Ovary (tissue), 7 donors: ENCODE measurements at regions not wholly inside any gene's neighbourhood (a gene's known extent, or its start where the extent isn't known, plus 50 kb on each side); places are given as distances from the start of the nearest gene placed in this dataset.

ENCODE experiments used
- DNase-seq, 5 donors: peaks; one replicate each; pipeline ENCODE4 v3.0.0-alpha.2; 2019 to 2020
- H3K27ac ChIP-seq, 2 donors: fragments of 200-600 bp; one replicate each; pipeline versions ENCODE4 v1.5.1 to v1.8.0; 2019 to 2022
- H3K27me3 ChIP-seq: fragments of 200-600 bp; one replicate; pipeline ENCODE4 v1.8.0; 2022
- H3K36me3 ChIP-seq: fragments of 200-600 bp; sonication (generic); one replicate; pipeline ENCODE4 v1.5.1; 2019
- H3K4me1 ChIP-seq: one replicate; pipeline ENCODE4 v1.8.1; 2013; ENCODE audit warnings: mild to moderate bottlenecking, moderate library complexity; ENCODE audit not compliant: insufficient read depth
- H3K4me3 ChIP-seq: fragments of 200-600 bp; sonication (generic); one replicate; pipeline ENCODE4 v1.5.1; 2017
- H3K9me3 ChIP-seq, 2 donors: fragments of 200-600 bp in 1 of 2; sonication (generic) in 1 of 2; one replicate each; pipeline versions ENCODE4 v1.5.1 to v1.8.1; 2013 to 2019; ENCODE audit warnings: mild to moderate bottlenecking in 1 of 2, moderate library complexity in 1 of 2
- CTCF ChIP-seq, 3 donors: fragments of 450-650 bp in 2 of 3; fragments of 200-600 bp in 1 of 3; IDR thresholded peaks; one replicate each; pipeline versions ENCODE4 v1.5.1 to v1.8.0; 2016 to 2022; ENCODE audit warnings: antibody characterized with exemption in 3 of 3, mild to moderate bottlenecking in 1 of 3
- EP300 ChIP-seq: sonication (generic); formaldehyde crosslinking; IDR thresholded peaks from one replicate; pipeline ENCODE4 v1.6.1; 2017; ENCODE audit warnings: antibody characterized with exemption
- POLR2A ChIP-seq: fragments of 450-650 bp; IDR thresholded peaks from one replicate; pipeline ENCODE4 v1.6.1; 2017; ENCODE audit warnings: antibody characterized with exemption, mild to moderate bottlenecking, moderate library complexity
- WGBS, 3 donors: extraction: QIAGEN DNeasy Blood & Tissue Kit in 1 of 3; methylation state at CpG; one replicate each; pipeline versions ENCODE4 v1.1.5 to v1.1.7; 2013 to 2017; 5-methylcytosine and 5-hydroxymethylcytosine counted together
- intact Hi-C, 4 donors: fragments of 100-400 bp; cut with DNase I; formaldehyde crosslinking; loops; one replicate each; pipeline versions ENCODE4 v1.11.0 to v1.15.1; 2022 to 2023
- donor health status: DM: no; HTN: no; CAD: no; lungs with moderate emphysema.
- donor health status: DM: no; HTN: no; CAD: no.
- donor health status: Bipolar disorder and iron deficiency.
- donor health status: DM: no; HTN: no; CAD: no.
- donor health status: DM: yes; HTN: yes; CAD: no.

GRCh38 chr1:87759421-87760087 lies 430.9 kb downstream of the LMO4 start:
- WGBS, 3 donors, result 22 to 45% (median 23%) methylated on average over 4 of the region's 4 CpGs
- intact Hi-C loops, result no loop called here
- no peaks in the 10 kb centered on the region for H3K36me3 ChIP-seq
- H3K27me3 ChIP-seq, result no peaks in the 10 kb centered on the region
- DNase-seq, result no peak
- TF ChIP-seq CTCF (IDR thresholded peaks at IDR 0.05), result no peak
- no peak for TF ChIP-seq EP300
- no peak for TF ChIP-seq POLR2A
- H3K27ac ChIP-seq, result no peak overlapping the region
- H3K4me3 ChIP-seq, result no peak overlapping the region
- H3K9me3 ChIP-seq, result no peaks in the 10 kb centered on the region
- no peaks in the 10 kb centered on the region for H3K4me1 ChIP-seq

- H3K27me3 ChIP-seq, result no peaks in the 10 kb centered on the region
- no peak for DNase-seq
- no peaks in the 10 kb centered on the region for H3K4me1 ChIP-seq
- TF ChIP-seq EP300, result no peak
- TF ChIP-seq POLR2A, result no peak
- no peak for TF ChIP-seq CTCF (IDR thresholded peaks at IDR 0.05)
- intact Hi-C loops, result no loop called here
- H3K36me3 ChIP-seq, result no peaks in the 10 kb centered on the region
- H3K27ac ChIP-seq, result no peak overlapping the region
- H3K9me3 ChIP-seq, result no peaks in the 10 kb centered on the region
- H3K4me3 ChIP-seq, result no peak overlapping the region
- WGBS, 3 donors, result 76 to 83% (median 79%) methylated on average over 2 of the region's 2 CpGs
Observed at GRCh38 chr1:87760155-87760554, 431.5 kb downstream of the LMO4 start.

GRCh38 chr1:87760654-87761053 lies 432.0 kb downstream of the LMO4 start:
- H3K9me3 ChIP-seq, result no peaks in the 10 kb centered on the region
- H3K27ac ChIP-seq, result no peak overlapping the region
- H3K36me3 ChIP-seq, result no peaks in the 10 kb centered on the region
- H3K4me3 ChIP-seq, result no peak overlapping the region
- DNase-seq, result no peak
- intact Hi-C loops, result no loop called here
- no peaks in the 10 kb centered on the region for H3K4me1 ChIP-seq
- H3K27me3 ChIP-seq, result no peaks in the 10 kb centered on the region
- WGBS, 3 donors, result 92 to 99% (median 98%) methylated on average over 1 of the region's 1 CpG
- TF ChIP-seq POLR2A (no peak), EP300 (no peak), CTCF (IDR thresholded peaks at IDR 0.05) (no peak)

GRCh38 chr1:87763483-87763882 lies 434.8 kb downstream of the LMO4 start:
- Histone ChIP-seq H3K36me3 (no peaks in the 10 kb centered on the region), H3K4me1 (no peaks in the 10 kb centered on the region), H3K4me3 (no peak overlapping the region), H3K27me3 (no peaks in the 10 kb centered on the region), H3K27ac (no peak overlapping the region), H3K9me3 (no peaks in the 10 kb centered on the region)
- TF ChIP-seq CTCF (IDR thresholded peaks at IDR 0.05), result no peak
- TF ChIP-seq POLR2A, result no peak
- TF ChIP-seq EP300, result no peak
- WGBS, 3 donors, result 55 to 68% (median 60%) methylated on average over 1 of the region's 1 CpG
- DNase-seq, result no peak
- intact Hi-C loops, result no loop called here
